ENCODE measurements at regions not wholly inside any gene's neighbourhood (a gene's known extent, or its start where the extent isn't known, plus 50 kb on each side); places are given as distances from the start of the nearest gene placed in this dataset.

GRCh38 chr10:88092973-88093372 is 229.5 kb downstream of the PTEN start:
- no peaks in the 10 kb centered on the region for H3K36me3 ChIP-seq
- H3K4me3 ChIP-seq: no peak overlapping the region
- TF ChIP-seq POLR2A (IDR thresholded peaks at IDR 0.05): no peak
- no peak for TF ChIP-seq POLR2AphosphoS5 (IDR thresholded peaks at IDR 0.05)
- no peak for TF ChIP-seq EP300 (IDR thresholded peaks at IDR 0.05; ENCODE audit: low read depth)
- no peak for TF ChIP-seq CTCF (IDR thresholded peaks at IDR 0.05)
- in situ Hi-C loops (cut with MboI; ENCODE audit: low pct_ligation_motif_present in 1 of 4, low pct_unique_long_range_greater_than_20kb in 1 of 4, low sequenced_read_pairs in 3 of 4) (no loop called here), intact Hi-C loops (cut with DNase I; ENCODE audit: low total_unique reads) (no loop called here)
- DNase-seq: no peak
- 75% methylated on average over 5 of the region's 5 CpGs; no CpG with 5 or more reads in 1 of the 2 donors for WGBS, 2 donors (ENCODE audit: low coverage in 1 of 2)
- H3K27me3 ChIP-seq: no peaks in the 10 kb centered on the region
- H3K27ac ChIP-seq: no peak overlapping the region
- H3K9me3 ChIP-seq: no peaks in the 10 kb centered on the region
- peaks cover 0 to 7% (median 0%) of the 10 kb centered on the region in 4 donors for H3K4me1 ChIP-seq

- Histone ChIP-seq H3K36me3 (no peaks in the 10 kb centered on the region), H3K27ac (peak overlapping the region in 1 of 4 donors; percentile 22), H3K9me3 (no peaks in the 10 kb centered on the region), H3K4me1 (peaks cover 0 to 7% (median 0%) of the 10 kb centered on the region in 4 donors), H3K27me3 (no peaks in the 10 kb centered on the region), H3K4me3 (no peak overlapping the region)
- no peak for DNase-seq
- intact Hi-C loops (cut with DNase I; ENCODE audit: low total_unique reads) (no loop called here), in situ Hi-C loops (cut with MboI; ENCODE audit: low pct_ligation_motif_present in 1 of 4, low pct_unique_long_range_greater_than_20kb in 1 of 4, low sequenced_read_pairs in 3 of 4) (no loop called here)
- 96 to 100% methylated on average over 1 of the region's 1 CpG for WGBS, 2 donors (ENCODE audit: low coverage in 1 of 2)
- TF ChIP-seq EP300 (IDR thresholded peaks at IDR 0.05; ENCODE audit: low read depth) (no peak), CTCF (IDR thresholded peaks at IDR 0.05) (no peak), POLR2A (IDR thresholded peaks at IDR 0.05) (no peak), POLR2AphosphoS5 (IDR thresholded peaks at IDR 0.05) (no peak)
Measured at GRCh38 chr10:88094795-88095194, 231.4 kb downstream of the PTEN start.

GRCh38 chr10:88095223-88095721 is 231.8 kb downstream of the PTEN start:
- Histone ChIP-seq H3K27me3 (no peaks in the 10 kb centered on the region), H3K36me3 (no peaks in the 10 kb centered on the region), H3K27ac (peak overlapping the region in 1 of 4 donors; percentile 22), H3K4me3 (no peak overlapping the region), H3K4me1 (peaks cover 0 to 7% (median 0%) of the 10 kb centered on the region in 4 donors), H3K9me3 (no peaks in the 10 kb centered on the region)
- intact Hi-C loops (cut with DNase I; ENCODE audit: low total_unique reads) (no loop called here), in situ Hi-C loops (cut with MboI; ENCODE audit: low pct_ligation_motif_present in 1 of 4, low pct_unique_long_range_greater_than_20kb in 1 of 4, low sequenced_read_pairs in 3 of 4) (no loop called here)
- no peak for DNase-seq
- TF ChIP-seq CTCF (IDR thresholded peaks at IDR 0.05) (no peak), POLR2AphosphoS5 (IDR thresholded peaks at IDR 0.05) (peak; percentile 74 to 80 (median 75))
- WGBS, 2 donors (ENCODE audit: low coverage in 1 of 2): 21 to 51% methylated on average over 2 to 5 of the region's 5 CpGs

GRCh38 chr10:88095778-88096431 is 232.5 kb downstream of the PTEN start:
- H3K27ac ChIP-seq: peak overlapping the region in 1 of 4 donors; percentile 22

More at GRCh38 chr10:88095778-88096431, 232.5 kb downstream of the PTEN start:
- intact Hi-C loops (cut with DNase I; ENCODE audit: low total_unique reads) (no loop called here), in situ Hi-C loops (cut with MboI; ENCODE audit: low pct_ligation_motif_present in 1 of 4, low pct_unique_long_range_greater_than_20kb in 1 of 4, low sequenced_read_pairs in 3 of 4) (no loop called here)
- H3K36me3 ChIP-seq: no peaks in the 10 kb centered on the region
- no peaks in the 10 kb centered on the region for H3K9me3 ChIP-seq
- H3K4me3 ChIP-seq: no peak overlapping the region
- TF ChIP-seq POLR2AphosphoS5 (IDR thresholded peaks at IDR 0.05) (no peak), EP300 (IDR thresholded peaks at IDR 0.05; ENCODE audit: low read depth) (no peak), POLR2A (IDR thresholded peaks at IDR 0.05) (no peak), CTCF (IDR thresholded peaks at IDR 0.05) (no peak)
- H3K4me1 ChIP-seq: peaks cover 0 to 7% (median 0%) of the 10 kb centered on the region in 4 donors
- H3K27me3 ChIP-seq: no peaks in the 10 kb centered on the region
- DNase-seq: no peak
- 54% methylated on average over 9 of the region's 9 CpGs for WGBS, 2 donors (ENCODE audit: low coverage in 1 of 2)

Measured in transverse colon (tissue), 4 donors.